ENCODE measurements at regions not wholly inside any gene's neighbourhood (a gene's known extent, or its start where the extent isn't known, plus 50 kb on each side); places are given as distances from the start of the nearest gene placed in this dataset.

GRCh38 chr7:82678259-82678658 is 234.7 kb upstream of the CACNA2D1 start (continued):
- TF ChIP-seq, protein P1, sequence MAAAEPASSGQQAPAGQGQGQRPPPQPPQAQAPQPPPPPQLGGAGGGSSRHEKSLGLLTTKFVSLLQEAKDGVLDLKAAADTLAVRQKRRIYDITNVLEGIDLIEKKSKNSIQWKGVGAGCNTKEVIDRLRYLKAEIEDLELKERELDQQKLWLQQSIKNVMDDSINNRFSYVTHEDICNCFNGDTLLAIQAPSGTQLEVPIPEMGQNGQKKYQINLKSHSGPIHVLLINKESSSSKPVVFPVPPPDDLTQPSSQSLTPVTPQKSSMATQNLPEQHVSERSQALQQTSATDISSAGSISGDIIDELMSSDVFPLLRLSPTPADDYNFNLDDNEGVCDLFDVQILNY (CRISPR knock-in tag; IDR thresholded peaks at IDR 0.05): no peak
- no peak for TF ChIP-seq EMX1 (CRISPR knock-in tag; IDR thresholded peaks at IDR 0.05)
- TF ChIP-seq ZNF219 (CRISPR knock-in tag; IDR thresholded peaks at IDR 0.05; ENCODE audit: borderline replicate concordance): no peak
- TF ChIP-seq, protein P2, sequence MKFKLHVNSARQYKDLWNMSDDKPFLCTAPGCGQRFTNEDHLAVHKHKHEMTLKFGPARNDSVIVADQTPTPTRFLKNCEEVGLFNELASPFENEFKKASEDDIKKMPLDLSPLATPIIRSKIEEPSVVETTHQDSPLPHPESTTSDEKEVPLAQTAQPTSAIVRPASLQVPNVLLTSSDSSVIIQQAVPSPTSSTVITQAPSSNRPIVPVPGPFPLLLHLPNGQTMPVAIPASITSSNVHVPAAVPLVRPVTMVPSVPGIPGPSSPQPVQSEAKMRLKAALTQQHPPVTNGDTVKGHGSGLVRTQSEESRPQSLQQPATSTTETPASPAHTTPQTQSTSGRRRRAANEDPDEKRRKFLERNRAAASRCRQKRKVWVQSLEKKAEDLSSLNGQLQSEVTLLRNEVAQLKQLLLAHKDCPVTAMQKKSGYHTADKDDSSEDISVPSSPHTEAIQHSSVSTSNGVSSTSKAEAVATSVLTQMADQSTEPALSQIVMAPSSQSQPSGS (CRISPR knock-in tag; IDR thresholded peaks at IDR 0.05; ENCODE audit: borderline replicate concordance, low read depth): no peak
- no peak for TF ChIP-seq SMAD4 (CRISPR knock-in tag; IDR thresholded peaks at IDR 0.05)
- TF ChIP-seq ZNF121 (CRISPR knock-in tag; IDR thresholded peaks at IDR 0.05): no peak
- TF ChIP-seq, protein P3, sequence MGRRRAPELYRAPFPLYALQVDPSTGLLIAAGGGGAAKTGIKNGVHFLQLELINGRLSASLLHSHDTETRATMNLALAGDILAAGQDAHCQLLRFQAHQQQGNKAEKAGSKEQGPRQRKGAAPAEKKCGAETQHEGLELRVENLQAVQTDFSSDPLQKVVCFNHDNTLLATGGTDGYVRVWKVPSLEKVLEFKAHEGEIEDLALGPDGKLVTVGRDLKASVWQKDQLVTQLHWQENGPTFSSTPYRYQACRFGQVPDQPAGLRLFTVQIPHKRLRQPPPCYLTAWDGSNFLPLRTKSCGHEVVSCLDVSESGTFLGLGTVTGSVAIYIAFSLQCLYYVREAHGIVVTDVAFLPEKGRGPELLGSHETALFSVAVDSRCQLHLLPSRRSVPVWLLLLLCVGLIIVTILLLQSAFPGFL (CRISPR knock-in tag; IDR thresholded peaks at IDR 0.05; ENCODE audit: borderline replicate concordance): no peak
- no peak for TF ChIP-seq ARID4B (CRISPR knock-in tag; IDR thresholded peaks at IDR 0.05; ENCODE audit: borderline replicate concordance)
- TF ChIP-seq IRF2 (CRISPR knock-in tag; IDR thresholded peaks at IDR 0.05; ENCODE audit: borderline replicate concordance, low read depth): no peak
- TF ChIP-seq ZNF671 (CRISPR knock-in tag; IDR thresholded peaks at IDR 0.05): no peak
- TF ChIP-seq, protein P4, sequence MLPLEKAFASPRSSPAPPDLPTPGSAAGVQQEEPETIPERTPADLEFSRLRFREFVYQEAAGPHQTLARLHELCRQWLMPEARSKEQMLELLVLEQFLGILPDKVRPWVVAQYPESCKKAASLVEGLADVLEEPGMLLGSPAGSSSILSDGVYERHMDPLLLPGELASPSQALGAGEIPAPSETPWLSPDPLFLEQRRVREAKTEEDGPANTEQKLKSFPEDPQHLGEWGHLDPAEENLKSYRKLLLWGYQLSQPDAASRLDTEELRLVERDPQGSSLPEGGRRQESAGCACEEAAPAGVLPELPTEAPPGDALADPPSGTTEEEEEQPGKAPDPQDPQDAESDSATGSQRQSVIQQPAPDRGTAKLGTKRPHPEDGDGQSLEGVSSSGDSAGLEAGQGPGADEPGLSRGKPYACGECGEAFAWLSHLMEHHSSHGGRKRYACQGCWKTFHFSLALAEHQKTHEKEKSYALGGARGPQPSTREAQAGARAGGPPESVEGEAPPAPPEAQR (CRISPR knock-in tag; IDR thresholded peaks at IDR 0.05): no peak
- TF ChIP-seq NFYB (CRISPR knock-in tag; conservative IDR thresholded peaks at IDR 0.05; ENCODE audit: low read depth): no peak

- no peak overlapping the region for H3K27ac Mint-ChIP-seq
- no peak for TF ChIP-seq RELA (CRISPR knock-in tag; IDR thresholded peaks at IDR 0.05; ENCODE audit: borderline replicate concordance)
- no peak for TF ChIP-seq ZNF138 (CRISPR knock-in tag; conservative IDR thresholded peaks at IDR 0.05)
- no peak for TF ChIP-seq SOX15 (CRISPR knock-in tag; IDR thresholded peaks at IDR 0.05)
- TF ChIP-seq, protein P5, sequence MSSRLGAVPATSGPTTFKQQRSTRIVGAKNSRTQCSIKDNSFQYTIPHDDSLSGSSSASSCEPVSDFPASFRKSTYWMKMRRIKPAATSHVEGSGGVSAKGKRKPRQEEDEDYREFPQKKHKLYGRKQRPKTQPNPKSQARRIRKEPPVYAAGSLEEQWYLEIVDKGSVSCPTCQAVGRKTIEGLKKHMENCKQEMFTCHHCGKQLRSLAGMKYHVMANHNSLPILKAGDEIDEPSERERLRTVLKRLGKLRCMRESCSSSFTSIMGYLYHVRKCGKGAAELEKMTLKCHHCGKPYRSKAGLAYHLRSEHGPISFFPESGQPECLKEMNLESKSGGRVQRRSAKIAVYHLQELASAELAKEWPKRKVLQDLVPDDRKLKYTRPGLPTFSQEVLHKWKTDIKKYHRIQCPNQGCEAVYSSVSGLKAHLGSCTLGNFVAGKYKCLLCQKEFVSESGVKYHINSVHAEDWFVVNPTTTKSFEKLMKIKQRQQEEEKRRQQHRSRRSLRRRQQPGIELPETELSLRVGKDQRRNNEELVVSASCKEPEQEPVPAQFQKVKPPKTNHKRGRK (CRISPR knock-in tag; IDR thresholded peaks at IDR 0.05; ENCODE audit: borderline replicate concordance): no peak
- TF ChIP-seq ZNF423 (CRISPR knock-in tag; IDR thresholded peaks at IDR 0.05): no peak
- TF ChIP-seq, protein P6, sequence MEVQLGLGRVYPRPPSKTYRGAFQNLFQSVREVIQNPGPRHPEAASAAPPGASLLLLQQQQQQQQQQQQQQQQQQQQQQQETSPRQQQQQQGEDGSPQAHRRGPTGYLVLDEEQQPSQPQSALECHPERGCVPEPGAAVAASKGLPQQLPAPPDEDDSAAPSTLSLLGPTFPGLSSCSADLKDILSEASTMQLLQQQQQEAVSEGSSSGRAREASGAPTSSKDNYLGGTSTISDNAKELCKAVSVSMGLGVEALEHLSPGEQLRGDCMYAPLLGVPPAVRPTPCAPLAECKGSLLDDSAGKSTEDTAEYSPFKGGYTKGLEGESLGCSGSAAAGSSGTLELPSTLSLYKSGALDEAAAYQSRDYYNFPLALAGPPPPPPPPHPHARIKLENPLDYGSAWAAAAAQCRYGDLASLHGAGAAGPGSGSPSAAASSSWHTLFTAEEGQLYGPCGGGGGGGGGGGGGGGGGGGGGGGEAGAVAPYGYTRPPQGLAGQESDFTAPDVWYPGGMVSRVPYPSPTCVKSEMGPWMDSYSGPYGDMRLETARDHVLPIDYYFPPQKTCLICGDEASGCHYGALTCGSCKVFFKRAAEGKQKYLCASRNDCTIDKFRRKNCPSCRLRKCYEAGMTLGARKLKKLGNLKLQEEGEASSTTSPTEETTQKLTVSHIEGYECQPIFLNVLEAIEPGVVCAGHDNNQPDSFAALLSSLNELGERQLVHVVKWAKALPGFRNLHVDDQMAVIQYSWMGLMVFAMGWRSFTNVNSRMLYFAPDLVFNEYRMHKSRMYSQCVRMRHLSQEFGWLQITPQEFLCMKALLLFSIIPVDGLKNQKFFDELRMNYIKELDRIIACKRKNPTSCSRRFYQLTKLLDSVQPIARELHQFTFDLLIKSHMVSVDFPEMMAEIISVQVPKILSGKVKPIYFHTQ (CRISPR knock-in tag; IDR thresholded peaks at IDR 0.05): no peak
- TF ChIP-seq CBFB (CRISPR knock-in tag; IDR thresholded peaks at IDR 0.05; ENCODE audit: low read depth): no peak
- TF ChIP-seq ZNF281 (CRISPR knock-in tag; IDR thresholded peaks at IDR 0.05): no peak
- no peak for TF ChIP-seq ZNF396 (CRISPR knock-in tag; IDR thresholded peaks at IDR 0.05; ENCODE audit: borderline replicate concordance)
Observed at GRCh38 chr7:82677493-82677892, 233.9 kb upstream of the CACNA2D1 start.

More at GRCh38 chr7:82677493-82677892, 233.9 kb upstream of the CACNA2D1 start:
- Mint-ChIP-seq H3K4me1 (peaks cover 16% of the 10 kb centered on the region), H3K27me3 (ENCODE audit: low read depth) (no peaks in the 10 kb centered on the region), H3K4me3 (no peak overlapping the region), H3K9me3 (no peaks in the 10 kb centered on the region), H3K36me3 (no peaks in the 10 kb centered on the region)
- CTCF ChIA-PET: interaction anchor here (2.3 kb wide), 1 partner anchor 72 kb away, joined by 5 read pairs; no protein-coding TSS in a partner anchor
- peak; percentile 72 for ATAC-seq
- no peak for DNase-seq (ENCODE audit: low spot score)
- POLR2A ChIA-PET: no interaction called here
